ENCODE measurements at regions not wholly inside any gene's neighbourhood (a gene's known extent, or its start where the extent isn't known, plus 50 kb on each side); places are given as distances from the start of the nearest gene placed in this dataset.

DNA sequence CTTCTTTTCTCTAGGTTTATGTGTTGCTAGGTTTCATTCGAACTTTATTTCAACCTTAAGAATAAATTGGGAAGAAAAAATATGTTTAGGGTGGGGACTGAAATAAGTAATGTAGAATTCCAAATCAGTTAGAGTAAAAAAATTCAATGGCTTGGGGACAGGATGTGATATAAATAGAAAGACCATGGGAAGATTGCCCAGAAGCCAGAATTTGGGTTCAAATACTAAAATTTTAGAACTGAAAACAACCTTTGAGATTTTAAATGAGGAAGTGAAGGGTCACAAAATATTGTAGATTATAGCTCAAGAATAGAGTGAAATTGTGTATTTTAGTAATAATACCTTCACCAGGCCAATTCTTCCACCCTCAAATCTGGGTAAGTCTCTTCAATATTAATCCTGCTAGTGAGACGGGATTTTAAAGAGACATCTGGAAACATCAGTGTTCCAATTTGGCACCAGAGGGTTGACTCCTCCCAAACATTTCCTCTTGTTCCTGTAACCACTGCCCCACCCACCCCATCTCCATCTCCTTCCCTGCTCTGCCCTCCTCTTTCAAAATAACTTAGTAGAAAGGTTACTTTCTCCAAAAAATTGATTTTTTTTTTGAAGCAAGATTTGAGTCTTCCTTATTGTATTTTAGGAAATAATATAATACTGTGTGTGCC, 51.3 kb upstream of the FAM3C start:
- no peak for DNase-seq

DNA sequence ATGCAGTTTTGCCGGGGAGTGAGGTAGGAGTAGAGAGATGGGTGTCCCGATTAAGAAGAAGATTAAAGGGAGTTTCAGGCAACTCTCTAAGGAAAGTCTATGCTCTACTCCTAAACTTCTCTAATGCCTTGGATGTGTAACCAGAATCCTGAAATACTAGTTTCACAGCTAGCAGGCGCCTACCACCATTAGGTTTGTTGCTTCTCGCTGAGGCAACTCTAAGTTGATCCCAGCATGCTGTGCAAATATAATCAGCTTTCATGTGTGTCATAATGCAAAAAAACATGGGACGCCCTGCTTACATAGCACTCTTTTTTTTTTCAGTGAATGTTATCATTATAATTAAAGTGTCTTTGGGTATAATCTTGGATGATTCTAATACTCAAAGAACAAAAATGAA, 50.4 kb upstream of the FAM3C start:
- DNase-seq, result no peak

Data from Kasumi-1 (cell line).